Myocyte (in vitro differentiated cells): ENCODE measurements at regions not wholly inside any gene's neighbourhood (a gene's known extent, or its start where the extent isn't known, plus 50 kb on each side); places are given as distances from the start of the nearest gene placed in this dataset.
A peak's percentile ranks its signal among the peaks of the same experiment; 100 is the strongest.

Experiments used
- DNase-seq: peaks from one replicate; pipeline ENCODE4 v3.0.0-alpha.2; 2012; ENCODE audit warnings: low read depth

- DNase-seq, result no peak
Observed at GRCh38 chr6:145286916-145287315, 448.4 kb downstream of the EPM2A start.

DNA sequence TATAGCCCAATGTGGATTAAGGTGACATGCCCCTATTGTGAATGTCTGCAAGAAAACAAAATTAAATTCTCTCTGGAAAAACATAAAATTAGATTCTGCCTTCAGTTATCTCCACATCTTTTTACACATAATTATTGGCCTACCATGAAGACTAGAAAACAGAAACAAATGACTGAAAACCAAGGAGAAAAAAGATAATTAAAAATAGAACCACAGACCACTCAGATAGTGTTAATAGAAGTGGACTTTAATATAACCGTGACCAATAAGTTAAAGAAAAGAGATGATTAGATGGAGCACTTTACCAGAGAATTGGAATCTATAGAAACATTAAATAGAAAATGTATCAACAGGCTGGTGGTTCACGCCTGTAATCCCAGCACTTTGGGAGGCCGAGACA is 445.7 kb downstream of the EPM2A start:
- DNase-seq, result no peak

- no peak for DNase-seq
Observed at GRCh38 chr6:145290122-145290521, 445.2 kb downstream of the EPM2A start.

GRCh38 chr6:145292066-145292465 is 443.3 kb downstream of the EPM2A start:
- no peak for DNase-seq

GRCh38 chr6:145294942-145295341 is 440.4 kb downstream of the EPM2A start:
- DNase-seq, result no peak

DNA sequence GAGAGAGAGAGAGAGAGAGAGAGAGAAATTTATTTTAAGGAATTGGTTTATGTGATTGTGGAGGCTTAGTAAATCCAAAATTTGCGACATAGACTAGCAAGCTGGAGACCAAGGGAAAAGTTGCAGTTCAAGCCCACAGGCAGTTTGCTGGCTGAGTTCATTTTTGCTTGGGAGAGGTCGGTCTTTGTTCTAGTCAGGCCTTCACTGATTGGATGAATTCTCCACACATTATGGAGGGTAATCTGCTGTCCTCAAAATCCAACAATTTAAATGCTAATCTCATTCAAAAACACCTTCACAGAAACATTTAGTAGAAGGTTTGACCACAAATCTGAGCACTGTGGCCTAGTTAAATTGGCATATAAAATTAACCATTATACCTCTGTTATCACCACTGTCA is 439.6 kb downstream of the EPM2A start:
- DNase-seq, result no peak

GRCh38 chr6:145305670-145306069 is 429.6 kb downstream of the EPM2A start:
- DNase-seq, result no peak

DNA sequence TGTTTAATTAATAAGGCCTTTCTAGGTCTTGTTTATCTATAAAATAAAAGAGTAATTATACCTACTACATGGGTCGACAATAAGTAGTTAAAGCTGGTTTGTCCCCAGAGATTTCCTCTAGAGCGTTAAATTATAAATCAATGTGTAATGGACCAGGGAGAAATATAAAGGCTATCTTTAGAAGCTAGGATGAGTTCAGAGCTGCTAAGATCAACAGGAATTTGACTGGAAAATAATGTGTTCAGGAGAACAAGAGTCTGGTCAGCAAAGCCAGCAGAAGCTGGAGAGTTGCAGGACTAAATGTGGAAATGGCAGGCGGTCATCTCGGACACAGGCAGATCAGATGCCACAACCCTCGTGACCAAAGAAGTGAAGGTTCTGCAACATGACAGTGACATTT is 428.8 kb downstream of the EPM2A start:
- no peak for DNase-seq

GRCh38 chr6:145309842-145310535 is 425.3 kb downstream of the EPM2A start:
- DNase-seq, result peak; percentile 22

- DNase-seq, result no peak
Observed at GRCh38 chr6:145312481-145312880, 422.8 kb downstream of the EPM2A start.

DNA sequence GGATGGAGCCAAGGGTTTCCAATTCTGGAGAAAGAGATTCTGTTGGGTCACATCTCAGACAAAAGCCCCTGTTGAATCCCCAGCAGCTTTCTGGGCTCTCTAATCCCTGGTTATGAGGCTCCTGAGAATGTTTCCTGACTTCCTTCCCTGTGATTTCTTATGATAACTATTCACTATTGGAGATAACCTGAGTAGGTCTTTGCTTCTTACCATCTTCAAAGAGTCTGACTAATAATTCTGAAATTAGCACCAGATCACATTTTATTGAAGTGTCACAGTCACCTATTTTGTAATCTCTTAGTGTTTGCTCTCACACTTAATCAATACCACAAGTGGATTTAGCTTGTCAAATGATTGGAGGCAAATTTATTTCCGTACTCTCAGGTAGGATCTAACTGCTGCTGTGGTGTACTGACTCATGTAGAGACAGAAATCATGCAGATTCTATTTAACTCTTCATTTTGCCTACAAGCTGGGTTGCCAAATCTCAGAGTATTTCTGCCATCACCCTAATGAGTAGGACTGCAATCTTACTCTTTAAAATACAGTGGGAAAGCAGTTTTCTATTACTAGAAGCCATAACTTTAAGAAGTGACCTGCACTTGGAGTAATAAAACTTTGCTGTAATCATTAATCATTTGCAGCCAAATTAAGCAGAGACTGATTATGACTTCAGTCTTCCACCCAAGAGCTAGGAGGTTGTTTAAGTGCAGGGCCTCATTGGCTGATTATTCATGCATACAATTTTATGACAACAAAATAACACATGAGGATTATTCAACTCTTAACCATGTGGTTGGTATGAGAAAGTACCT is 422.1 kb downstream of the EPM2A start:
- DNase-seq, result no peak

DNA sequence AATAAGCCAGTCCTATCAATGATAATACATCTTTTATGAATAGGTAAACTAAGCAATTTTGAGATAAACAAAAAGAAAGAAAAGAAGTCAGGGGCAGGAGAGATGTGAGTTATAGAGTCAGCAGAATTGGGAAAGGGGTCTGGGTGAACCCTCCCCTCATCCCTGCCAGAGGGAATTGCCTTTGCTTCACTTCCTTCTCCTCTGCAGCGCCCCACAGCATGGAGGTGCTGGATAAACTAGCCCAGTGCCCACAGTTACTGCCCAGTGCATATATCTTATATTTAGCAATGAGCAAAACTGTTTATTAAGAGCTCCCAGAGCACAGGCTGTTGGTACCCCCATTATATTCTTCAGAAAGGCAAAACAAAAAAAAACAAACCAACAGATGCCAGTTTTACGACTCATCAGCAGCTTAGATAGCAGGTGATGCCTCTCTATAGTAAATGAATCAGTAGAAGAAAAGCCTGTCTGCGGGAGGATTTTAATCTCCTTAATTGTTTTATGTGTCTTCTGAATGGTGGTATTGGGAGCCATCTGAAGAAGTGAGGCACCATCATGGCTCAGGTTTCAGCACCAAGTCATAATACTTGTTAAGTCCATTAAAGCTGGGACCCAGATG is 419.2 kb downstream of the EPM2A start:
- peak; percentile 68 for DNase-seq

DNA sequence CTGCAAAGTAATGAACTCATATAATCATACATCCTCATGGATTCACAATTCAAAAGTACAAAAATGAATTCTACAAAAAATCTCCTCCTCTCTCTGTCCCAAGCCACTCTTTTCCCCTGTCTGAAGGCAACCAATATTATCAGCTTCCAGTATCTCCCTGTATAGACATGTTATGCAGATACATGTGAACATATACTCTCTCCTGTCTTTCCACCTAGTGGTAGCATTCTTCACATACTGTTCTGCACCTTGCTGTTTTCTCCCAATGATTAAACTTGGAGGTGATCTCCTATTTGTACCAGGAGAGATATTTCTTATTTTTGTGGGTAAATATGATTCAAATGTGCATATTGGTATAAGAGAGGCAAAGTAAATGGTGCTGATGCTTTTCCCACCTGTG is 416.4 kb downstream of the EPM2A start:
- DNase-seq, result no peak

DNA sequence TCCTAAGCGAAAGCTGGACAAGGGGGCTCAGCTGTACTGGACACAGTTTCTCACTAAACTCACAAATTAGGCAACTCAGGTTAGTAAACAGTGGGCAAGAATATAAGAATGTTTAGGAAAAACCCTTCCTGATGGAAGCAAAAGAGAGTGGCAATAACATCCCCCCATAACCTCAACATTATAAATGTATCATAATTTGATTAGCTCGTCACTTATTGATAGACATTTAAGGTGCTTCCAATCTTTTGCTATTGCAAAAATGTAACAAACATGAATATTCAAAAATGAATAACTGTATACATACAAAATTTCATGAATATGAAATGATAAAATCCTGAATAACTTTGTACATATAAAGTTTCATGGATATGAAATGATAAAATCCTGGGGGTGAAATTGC is 415.7 kb downstream of the EPM2A start:
- no peak for DNase-seq

GRCh38 chr6:145323646-145324045 is 411.7 kb downstream of the EPM2A start:
- DNase-seq, result peak; percentile 77

GRCh38 chr6:145327586-145327985 is 407.7 kb downstream of the EPM2A start:
- no peak for DNase-seq

- peak; percentile 10 for DNase-seq
Observed at GRCh38 chr6:145329257-145329656, 406.1 kb downstream of the EPM2A start.

DNA sequence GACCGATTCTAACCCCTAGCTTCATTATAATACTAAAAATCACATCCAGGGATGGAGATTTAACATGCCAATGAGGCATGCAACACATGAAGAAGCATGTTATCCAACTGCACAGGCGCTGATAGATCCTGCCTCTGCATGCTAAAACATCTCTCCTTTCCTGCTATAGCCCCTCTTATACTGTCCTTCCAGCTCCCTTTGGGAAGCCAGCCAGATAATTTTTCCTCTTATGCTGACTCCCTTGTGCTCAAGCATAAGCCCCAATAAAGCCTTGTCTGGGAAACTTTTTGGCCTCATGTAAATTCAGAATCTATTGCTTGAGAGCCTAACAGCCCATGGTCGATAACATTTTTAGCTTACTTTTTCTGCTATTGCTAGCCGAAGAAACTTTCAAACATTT is 404.3 kb downstream of the EPM2A start:
- no peak for DNase-seq

- DNase-seq, result peak; percentile 26
Observed at GRCh38 chr6:145332011-145332410, 403.3 kb downstream of the EPM2A start.

DNA sequence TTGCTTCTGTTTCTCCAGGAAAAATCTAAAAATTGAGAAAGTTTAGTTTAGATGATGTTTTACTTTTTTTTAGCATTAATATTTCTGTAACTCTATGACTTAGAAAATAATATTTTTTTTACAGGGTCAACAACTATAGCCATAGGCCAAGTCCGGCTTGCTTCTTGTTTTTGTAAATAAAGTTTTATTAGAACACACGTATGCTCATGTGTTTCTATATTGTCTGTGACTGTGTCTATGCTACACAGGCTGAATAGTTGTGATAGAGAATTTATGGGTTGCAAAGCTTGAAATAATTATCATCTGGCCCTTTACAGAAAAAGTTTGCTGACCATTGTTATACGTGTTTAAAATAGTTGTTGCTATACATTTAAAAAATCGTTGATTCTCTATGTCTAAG is 399.2 kb downstream of the EPM2A start:
- no peak for DNase-seq

DNA sequence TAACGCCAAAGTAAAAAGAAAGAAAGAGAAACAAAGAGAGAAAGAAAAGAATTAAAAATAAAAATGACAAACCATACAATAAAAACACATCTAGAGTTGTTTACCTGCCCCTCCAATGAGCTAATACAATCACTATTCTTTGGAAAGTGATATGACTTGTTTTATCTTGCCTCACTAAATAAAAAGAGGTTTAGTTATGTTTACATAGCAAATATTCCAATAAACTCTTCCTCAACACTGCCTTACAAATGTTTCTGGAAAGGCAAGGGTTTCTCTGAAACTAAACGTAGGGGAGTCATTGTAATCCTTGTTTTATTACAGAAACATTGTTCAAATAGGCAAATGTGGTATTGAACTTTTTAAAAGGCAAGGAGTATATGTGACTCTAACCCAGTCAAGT is 396.2 kb downstream of the EPM2A start:
- no peak for DNase-seq

GRCh38 chr6:145340256-145340655 is 395.1 kb downstream of the EPM2A start:
- no peak for DNase-seq
